HepG2 (cell line): ENCODE measurements at regions not wholly inside any gene's neighbourhood (a gene's known extent, or its start where the extent isn't known, plus 50 kb on each side); places are given as distances from the start of the nearest gene placed in this dataset.

Experiments
- ARID2 ChIP-seq: sonication (generic); formaldehyde crosslinking; IDR thresholded peaks from 2 replicates; pipeline ENCODE4 v1.8.1; 2022; ENCODE audit warnings: mild to moderate bottlenecking, missing genetic modification reagents, borderline replicate concordance
- ATRX ChIP-seq: sonication (generic); formaldehyde crosslinking; IDR thresholded peaks from 2 replicates; pipeline ENCODE4 v1.4.0; 2020; ENCODE audit warnings: missing genetic modification reagents, borderline replicate concordance
- HHEX ChIP-seq: IDR thresholded peaks from 2 replicates; pipeline ENCODE4 v1.6.1; 2016; ENCODE audit warnings: control low read depth
- HNF4G ChIP-seq, 2 experiments: sonication (generic) in 1 of 2; formaldehyde crosslinking in 1 of 2; IDR thresholded peaks; 2 replicates each; pipeline versions ENCODE4 v1.4.0 to v1.6.1; 2011 to 2020; ENCODE audit warnings: borderline replicate concordance in 2 of 2, low read depth in 2 of 2, mild to moderate bottlenecking in 2 of 2, low read length in 1 of 2, missing genetic modification reagents in 1 of 2, moderate library complexity in 1 of 2
- KDM5B ChIP-seq: sonication (generic); formaldehyde crosslinking; IDR thresholded peaks from 2 replicates; pipeline ENCODE4 v1.4.0; 2020; ENCODE audit warnings: missing genetic modification reagents, mild to moderate bottlenecking, borderline replicate concordance
- KIAA2018 ChIP-seq: sonication (generic); formaldehyde crosslinking; IDR thresholded peaks from 2 replicates; pipeline ENCODE4 v1.5.0; 2020; ENCODE audit warnings: mild to moderate bottlenecking, missing genetic modification reagents, borderline replicate concordance
- LBX2 ChIP-seq: sonication (generic); formaldehyde crosslinking; IDR thresholded peaks from 2 replicates; pipeline ENCODE4 v1.5.0; 2020; ENCODE audit warnings: missing genetic modification reagents, mild to moderate bottlenecking, borderline replicate concordance
- PAWR ChIP-seq: sonication (generic); formaldehyde crosslinking; IDR thresholded peaks from 2 replicates; pipeline ENCODE4 v1.4.0; 2020; ENCODE audit warnings: missing genetic modification reagents, mild to moderate bottlenecking, borderline replicate concordance
- RXRA ChIP-seq: sonication (generic); formaldehyde crosslinking; IDR thresholded peaks from 2 replicates; pipeline ENCODE4 v1.5.1; 2020; ENCODE audit warnings: missing genetic modification reagents
- SAFB2 ChIP-seq: sonication (generic); formaldehyde crosslinking; IDR thresholded peaks from 2 replicates; pipeline ENCODE4 v1.5.1; 2020; ENCODE audit warnings: missing genetic modification reagents, low read depth, mild to moderate bottlenecking, borderline replicate concordance
- SATB2 ChIP-seq: sonication (generic); formaldehyde crosslinking; IDR thresholded peaks from 2 replicates; pipeline ENCODE4 v1.5.0; 2020; ENCODE audit warnings: missing genetic modification reagents
- SUZ12 ChIP-seq: fragments of 150-350 bp; IDR thresholded peaks from 2 replicates; pipeline ENCODE4 v1.6.1; 2014; ENCODE audit warnings: low read depth, low read length
- TBL1XR1 ChIP-seq: fragments of 150-350 bp; IDR thresholded peaks from 2 replicates; pipeline ENCODE4 v1.6.1; 2014; ENCODE audit warnings: borderline replicate concordance, low read length; ENCODE audit not compliant: partially characterized antibody
- TP53 ChIP-seq: sonication (generic); formaldehyde crosslinking; conservative IDR thresholded peaks from 2 replicates; pipeline ENCODE4 v1.4.0; 2020; ENCODE audit warnings: missing genetic modification reagents
- ZNF367 ChIP-seq: sonication (generic); formaldehyde crosslinking; IDR thresholded peaks from 2 replicates; pipeline ENCODE4 v1.4.0; 2020; ENCODE audit warnings: missing genetic modification reagents, borderline replicate concordance
- ZNF530 ChIP-seq: sonication (generic); formaldehyde crosslinking; IDR thresholded peaks from 2 replicates; pipeline ENCODE4 v1.5.0; 2020; ENCODE audit warnings: low read depth, mild to moderate bottlenecking, missing genetic modification reagents
- ZNF724P ChIP-seq: sonication (generic); formaldehyde crosslinking; IDR thresholded peaks from 2 replicates; pipeline ENCODE4 v1.8.0; 2022; ENCODE audit warnings: missing genetic modification reagents, borderline replicate concordance
- ZNF788 ChIP-seq: sonication (generic); formaldehyde crosslinking; IDR thresholded peaks from 2 replicates; pipeline ENCODE4 v1.5.0; 2020; ENCODE audit warnings: mild to moderate bottlenecking, missing genetic modification reagents, borderline replicate concordance
- ZNF879 ChIP-seq: sonication (generic); formaldehyde crosslinking; IDR thresholded peaks from 2 replicates; pipeline ENCODE4 v1.8.1; 2023; ENCODE audit warnings: missing genetic modification reagents
- ZSCAN29 ChIP-seq: sonication (generic); formaldehyde crosslinking; conservative IDR thresholded peaks from 2 replicates; pipeline ENCODE4 v1.4.0; 2020; ENCODE audit warnings: mild to moderate bottlenecking, missing genetic modification reagents

- TF ChIP-seq PAWR (CRISPR knock-in tag), result peak; percentile 70; the same call in 1 of the 2 replicates
- TF ChIP-seq ARID2 (CRISPR knock-in tag), result peak; percentile 95
- no peak for TF ChIP-seq KIAA2018
- TF ChIP-seq TP53 (CRISPR knock-in tag), result peak; percentile 98
- TF ChIP-seq ZSCAN29 (CRISPR knock-in tag), result no peak
- peak; percentile 100 for TF ChIP-seq SATB2 (CRISPR knock-in tag)
- peak; percentile 98 for TF ChIP-seq SAFB2 (CRISPR knock-in tag)
- peak; percentile 92 for TF ChIP-seq HHEX (CRISPR knock-in tag)
- TF ChIP-seq TBL1XR1, result peak; percentile 29
- TF ChIP-seq ZNF879, result peak; percentile 99
- peak; percentile 99 for TF ChIP-seq ZNF367
- peak; percentile 96 for TF ChIP-seq KDM5B
- TF ChIP-seq HNF4G (IDR thresholded peaks at IDR 0.05; ENCODE audit: borderline replicate concordance, low read depth, low read length), result no peak
- TF ChIP-seq HNF4G (CRISPR knock-in tag; IDR thresholded peaks at IDR 0.05; ENCODE audit: borderline replicate concordance, low read depth), result peak; percentile 69; the same call in 1 of the 2 replicates
- TF ChIP-seq RXRA (CRISPR knock-in tag), result peak; percentile 72; the same call in 1 of the 2 replicates
- TF ChIP-seq LBX2 (CRISPR knock-in tag), result peak; percentile 99
- peak; percentile 98 for TF ChIP-seq ZNF724P (CRISPR knock-in tag)
- TF ChIP-seq ZNF530 (CRISPR knock-in tag), result peak; percentile 99
- TF ChIP-seq SUZ12, result no peak
- peak; percentile 98 for TF ChIP-seq ATRX
- peak; percentile 85 for TF ChIP-seq ZNF788 (CRISPR knock-in tag)
Measured at GRCh38 chr20:37627060-37627766, 66.6 kb upstream of the CTNNBL1 start (continued).
